Effector memory CD8-positive, alpha-beta T cell (primary cell): ENCODE measurements at regions not wholly inside any gene's neighbourhood (a gene's known extent, or its start where the extent isn't known, plus 50 kb on each side); places are given as distances from the start of the nearest gene placed in this dataset.
"Not testable (repeated sequence)": the region's sequence is repeated elsewhere in the genome, so short reads cannot be mapped to it uniquely, and the experiment has no call there.

ENCODE experiments used
- ATAC-seq: fragments of 150-1000 bp; cut with Tn5 transposase; replicated peaks from 2 replicates; pipeline ENCODE4 v1.10.0; 2021; ENCODE audit warnings: mild to moderate bottlenecking, moderate library complexity
- DNase-seq, 3 experiments: peaks; one replicate each; pipeline ENCODE4 v3.0.0; 2021
- H3K27ac Mint-ChIP-seq, 2 donors: one replicate each; pipeline ENCODE4 v1.8.0; 2022; ENCODE audit warnings: mild to moderate bottlenecking in 2 of 2, mixed read lengths in 2 of 2, moderate library complexity in 2 of 2
- H3K27me3 Mint-ChIP-seq, 2 donors: one replicate each; pipeline ENCODE4 v1.8.0; 2022; ENCODE audit warnings: mixed read lengths in 2 of 2
- H3K36me3 Mint-ChIP-seq: one replicate; pipeline ENCODE4 v1.8.0; 2022; ENCODE audit warnings: mild to moderate bottlenecking, moderate library complexity, mixed read lengths; ENCODE audit not compliant: insufficient read depth
- H3K4me1 Mint-ChIP-seq, 2 donors: one replicate each; pipeline ENCODE4 v1.8.0; 2022; ENCODE audit warnings: low read depth in 2 of 2, mixed read lengths in 2 of 2
- H3K4me3 Mint-ChIP-seq, 2 donors: one replicate each; pipeline ENCODE4 v1.8.0; 2022; ENCODE audit warnings: mild to moderate bottlenecking in 2 of 2, mixed read lengths in 2 of 2, moderate library complexity in 2 of 2
- H3K9me3 Mint-ChIP-seq, 2 donors: one replicate each; pipeline ENCODE4 v1.8.0; 2022; ENCODE audit warnings: mixed read lengths in 2 of 2

GRCh38 chrX:22746081-22746480 lies 253.7 kb upstream of the DDX53 start:
- Mint-ChIP-seq H3K36me3 (no peaks in the 10 kb centered on the region), H3K4me3 (no peak overlapping the region)

GRCh38 chrX:22748093-22748999 lies 251.4 kb upstream of the DDX53 start:
- Mint-ChIP-seq H3K4me3 (no peak overlapping the region), H3K27me3 (no peaks in the 10 kb centered on the region), H3K27ac (no peak overlapping the region), H3K36me3 (no peaks in the 10 kb centered on the region), H3K4me1 (no peaks in the 10 kb centered on the region), H3K9me3 (no peaks in the 10 kb centered on the region)
- peak; percentile 0 to 2 (median 1) for DNase-seq
- no peak for ATAC-seq

More at GRCh38 chrX:22746081-22746480, 253.7 kb upstream of the DDX53 start:
- H3K27ac Mint-ChIP-seq, result no peak overlapping the region
- no peak for ATAC-seq
- H3K27me3 Mint-ChIP-seq, result no peaks in the 10 kb centered on the region
- no peak for DNase-seq
- no peaks in the 10 kb centered on the region for H3K9me3 Mint-ChIP-seq
- no peaks in the 10 kb centered on the region for H3K4me1 Mint-ChIP-seq

GRCh38 chrX:22758807-22759481 lies 240.8 kb upstream of the DDX53 start:
- Mint-ChIP-seq H3K27ac (no peak overlapping the region), H3K36me3 (no peaks in the 10 kb centered on the region), H3K4me1 (no peaks in the 10 kb centered on the region), H3K4me3 (no peak overlapping the region), H3K27me3 (no peaks in the 10 kb centered on the region), H3K9me3 (no peaks in the 10 kb centered on the region)
- DNase-seq (no peak), ATAC-seq (no peak)

GRCh38 chrX:22760513-22761057 lies 239.2 kb upstream of the DDX53 start:
- Mint-ChIP-seq H3K27ac (no peak overlapping the region), H3K36me3 (no peaks in the 10 kb centered on the region), H3K4me1 (no peaks in the 10 kb centered on the region), H3K27me3 (no peaks in the 10 kb centered on the region), H3K4me3 (no peak overlapping the region), H3K9me3 (no peaks in the 10 kb centered on the region)
- no peak for DNase-seq
- no peak for ATAC-seq

- DNase-seq, result no peak
- H3K36me3 Mint-ChIP-seq, result no peaks in the 10 kb centered on the region
- ATAC-seq, result no peak
These were observed 211.5 kb upstream of the DDX53 start for GRCh38 chrX:22788221-22788620.

GRCh38 chrX:22795671-22796070 lies 204.1 kb upstream of the DDX53 start:
- no peak overlapping the region for H3K4me3 Mint-ChIP-seq
- ATAC-seq, result no peak

More at GRCh38 chrX:22788221-22788620, 211.5 kb upstream of the DDX53 start:
- no peak overlapping the region for H3K4me3 Mint-ChIP-seq
- H3K27me3 Mint-ChIP-seq, result no peaks in the 10 kb centered on the region
- peaks cover 2 to 6% of the 10 kb centered on the region in 2 donors for H3K9me3 Mint-ChIP-seq
- H3K27ac Mint-ChIP-seq, result no peak overlapping the region
- H3K4me1 Mint-ChIP-seq, result no peaks in the 10 kb centered on the region

GRCh38 chrX:22800360-22800759 lies 199.4 kb upstream of the DDX53 start:
- no peaks in the 10 kb centered on the region for H3K36me3 Mint-ChIP-seq
- H3K9me3 Mint-ChIP-seq, result peaks cover 0 to 5% of the 10 kb centered on the region in 2 donors
- H3K27me3 Mint-ChIP-seq, result no peaks in the 10 kb centered on the region
- H3K27ac Mint-ChIP-seq, result no peak overlapping the region
- DNase-seq (no peak), ATAC-seq (no peak)
- no peaks in the 10 kb centered on the region for H3K4me1 Mint-ChIP-seq
- no peak overlapping the region for H3K4me3 Mint-ChIP-seq

More at GRCh38 chrX:22795671-22796070, 204.1 kb upstream of the DDX53 start:
- DNase-seq, result no peak
- Mint-ChIP-seq H3K27ac (no peak overlapping the region), H3K9me3 (peaks cover 2 to 13% of the 10 kb centered on the region in 2 donors), H3K27me3 (no peaks in the 10 kb centered on the region), H3K36me3 (no peaks in the 10 kb centered on the region), H3K4me1 (no peaks in the 10 kb centered on the region)

- H3K36me3 Mint-ChIP-seq, result no peaks in the 10 kb centered on the region
- H3K4me3 Mint-ChIP-seq, result no peak overlapping the region
- no peak overlapping the region for H3K27ac Mint-ChIP-seq
- H3K27me3 Mint-ChIP-seq, result no peaks in the 10 kb centered on the region
- DNase-seq (no peak), ATAC-seq (no peak)
- no peaks in the 10 kb centered on the region for H3K4me1 Mint-ChIP-seq
- H3K9me3 Mint-ChIP-seq, result peaks cover 0 to under 1% of the 10 kb centered on the region in 2 donors
These were observed 199.0 kb upstream of the DDX53 start for GRCh38 chrX:22800806-22801205.

GRCh38 chrX:22803353-22803752 lies 196.4 kb upstream of the DDX53 start:
- Mint-ChIP-seq H3K27me3 (no peaks in the 10 kb centered on the region), H3K9me3 (no peaks in the 10 kb centered on the region), H3K36me3 (no peaks in the 10 kb centered on the region), H3K4me1 (no peaks in the 10 kb centered on the region), H3K27ac (no peak overlapping the region), H3K4me3 (no peak overlapping the region)
- no peak for DNase-seq
- no peak for ATAC-seq

- ATAC-seq, result no peak
- Mint-ChIP-seq H3K36me3 (no peaks in the 10 kb centered on the region), H3K4me3 (no peak overlapping the region), H3K4me1 (no peaks in the 10 kb centered on the region), H3K27ac (no peak overlapping the region), H3K27me3 (no peaks in the 10 kb centered on the region), H3K9me3 (no peaks in the 10 kb centered on the region)
- no peak for DNase-seq
These were observed 188.9 kb upstream of the DDX53 start for GRCh38 chrX:22810876-22811275.

GRCh38 chrX:22818061-22818460 lies 181.7 kb upstream of the DDX53 start:
- no peak overlapping the region for H3K4me3 Mint-ChIP-seq
- no peak overlapping the region for H3K27ac Mint-ChIP-seq
- no peaks in the 10 kb centered on the region for H3K36me3 Mint-ChIP-seq
- ATAC-seq (no peak), DNase-seq (no peak)
- peaks cover 0 to 13% of the 10 kb centered on the region in 2 donors for H3K9me3 Mint-ChIP-seq
- H3K4me1 Mint-ChIP-seq, result no peaks in the 10 kb centered on the region
- H3K27me3 Mint-ChIP-seq, result no peaks in the 10 kb centered on the region

GRCh38 chrX:22855693-22856092 lies 144.1 kb upstream of the DDX53 start:
- Mint-ChIP-seq H3K9me3 (peaks cover 0 to 7% of the 10 kb centered on the region in 2 donors), H3K27me3 (no peaks in the 10 kb centered on the region), H3K4me1 (no peaks in the 10 kb centered on the region), H3K36me3 (no peaks in the 10 kb centered on the region), H3K4me3 (no peak overlapping the region), H3K27ac (no peak overlapping the region)
- DNase-seq (no peak), ATAC-seq (no peak)

- Mint-ChIP-seq H3K27me3 (no peaks in the 10 kb centered on the region), H3K27ac (no peak overlapping the region), H3K4me3 (no peak overlapping the region), H3K36me3 (no peaks in the 10 kb centered on the region), H3K4me1 (no peaks in the 10 kb centered on the region), H3K9me3 (no peaks in the 10 kb centered on the region)
- ATAC-seq (no peak), DNase-seq (no peak)
These were observed 140.1 kb upstream of the DDX53 start for GRCh38 chrX:22859642-22860041.

GRCh38 chrX:22866801-22867200 lies 133.0 kb upstream of the DDX53 start:
- H3K4me1 Mint-ChIP-seq, H3K4me3 Mint-ChIP-seq, H3K27ac Mint-ChIP-seq, DNase-seq, H3K36me3 Mint-ChIP-seq, ATAC-seq, H3K27me3 Mint-ChIP-seq: not testable (repeated sequence)
- peaks cover 2 to 15% of the 10 kb centered on the region in 2 donors for H3K9me3 Mint-ChIP-seq
